Esophagus squamous epithelium (tissue), 4 donors: ENCODE measurements at regions not wholly inside any gene's neighbourhood (a gene's known extent, or its start where the extent isn't known, plus 50 kb on each side); places are given as distances from the start of the nearest gene placed in this dataset.

Experiments used
- POLR2A ChIP-seq, 4 donors: fragments of 450-650 bp; IDR thresholded peaks; one replicate each; pipeline ENCODE4 v1.6.1; 2017; ENCODE audit warnings: antibody characterized with exemption in 4 of 4, mild to moderate bottlenecking in 4 of 4, moderate library complexity in 3 of 4
- TF ChIP-seq, protein P1 (sequence below), 6 experiments: fragments of 450-650 bp in 4 of 6; fragments of 200-600 bp in 2 of 6; sonication (generic) in 2 of 6; IDR thresholded peaks; one replicate each; pipeline ENCODE4 v1.5.1; 2016 to 2019; ENCODE audit warnings: antibody characterized with exemption in 6 of 6, mild to moderate bottlenecking in 4 of 6, moderate library complexity in 4 of 6

DNA sequence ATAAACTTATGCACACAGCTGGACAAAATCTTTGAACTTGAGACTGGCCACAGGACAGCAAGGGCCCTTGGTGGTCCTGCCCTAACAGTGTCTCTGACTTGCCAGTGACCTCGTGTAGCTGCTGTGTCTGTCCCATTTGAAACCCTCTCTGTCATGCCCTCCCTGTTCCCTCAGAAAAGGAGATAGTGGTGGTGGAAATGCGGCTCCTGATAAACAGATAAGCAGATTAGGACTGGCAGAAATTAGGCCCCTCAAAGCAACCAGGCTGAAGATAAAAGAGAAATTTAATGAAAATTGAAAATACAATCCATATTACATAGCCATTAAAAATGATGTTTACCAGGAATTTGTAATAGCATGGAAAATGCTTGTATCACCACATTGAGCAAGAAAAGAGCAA is 136.6 kb upstream of the ATP6AP2 start:
- TF ChIP-seq, protein P1, sequence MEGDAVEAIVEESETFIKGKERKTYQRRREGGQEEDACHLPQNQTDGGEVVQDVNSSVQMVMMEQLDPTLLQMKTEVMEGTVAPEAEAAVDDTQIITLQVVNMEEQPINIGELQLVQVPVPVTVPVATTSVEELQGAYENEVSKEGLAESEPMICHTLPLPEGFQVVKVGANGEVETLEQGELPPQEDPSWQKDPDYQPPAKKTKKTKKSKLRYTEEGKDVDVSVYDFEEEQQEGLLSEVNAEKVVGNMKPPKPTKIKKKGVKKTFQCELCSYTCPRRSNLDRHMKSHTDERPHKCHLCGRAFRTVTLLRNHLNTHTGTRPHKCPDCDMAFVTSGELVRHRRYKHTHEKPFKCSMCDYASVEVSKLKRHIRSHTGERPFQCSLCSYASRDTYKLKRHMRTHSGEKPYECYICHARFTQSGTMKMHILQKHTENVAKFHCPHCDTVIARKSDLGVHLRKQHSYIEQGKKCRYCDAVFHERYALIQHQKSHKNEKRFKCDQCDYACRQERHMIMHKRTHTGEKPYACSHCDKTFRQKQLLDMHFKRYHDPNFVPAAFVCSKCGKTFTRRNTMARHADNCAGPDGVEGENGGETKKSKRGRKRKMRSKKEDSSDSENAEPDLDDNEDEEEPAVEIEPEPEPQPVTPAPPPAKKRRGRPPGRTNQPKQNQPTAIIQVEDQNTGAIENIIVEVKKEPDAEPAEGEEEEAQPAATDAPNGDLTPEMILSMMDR (IDR thresholded peaks at IDR 0.05) = no peak
- no peak for TF ChIP-seq POLR2A (IDR thresholded peaks at IDR 0.05)
